NCI-H460 (cell line): ENCODE measurements at regions not wholly inside any gene's neighbourhood (a gene's known extent, or its start where the extent isn't known, plus 50 kb on each side); places are given as distances from the start of the nearest gene placed in this dataset.
A peak's percentile ranks its signal among the peaks of the same experiment; 100 is the strongest.

Experiments
- DNase-seq: peaks from one replicate; pipeline ENCODE4 v3.0.0-alpha.2; 2016; ENCODE audit warnings: low read depth; ENCODE audit errors: extremely low read depth

DNA sequence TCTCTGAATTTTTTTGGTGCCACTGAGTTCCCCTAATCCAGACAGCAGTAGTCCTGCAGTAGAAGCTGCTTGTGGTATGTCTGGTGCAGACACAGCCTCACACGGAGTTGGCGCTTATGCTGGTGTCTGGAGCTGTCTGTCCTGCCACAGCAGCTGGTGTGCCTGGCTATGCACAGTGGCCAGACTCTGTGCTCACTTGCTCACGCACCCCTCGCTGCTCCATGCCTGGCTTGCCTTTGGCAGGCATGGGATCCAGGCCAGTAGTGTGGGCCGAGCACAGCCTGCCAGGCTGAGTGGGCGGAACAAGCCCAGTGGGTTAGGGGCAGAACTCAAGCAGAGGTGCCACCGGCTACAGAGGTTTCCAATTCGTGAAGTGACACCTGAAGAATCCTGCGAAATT, 845.9 kb upstream of the PCDH9 start:
- DNase-seq, result no peak

DNA sequence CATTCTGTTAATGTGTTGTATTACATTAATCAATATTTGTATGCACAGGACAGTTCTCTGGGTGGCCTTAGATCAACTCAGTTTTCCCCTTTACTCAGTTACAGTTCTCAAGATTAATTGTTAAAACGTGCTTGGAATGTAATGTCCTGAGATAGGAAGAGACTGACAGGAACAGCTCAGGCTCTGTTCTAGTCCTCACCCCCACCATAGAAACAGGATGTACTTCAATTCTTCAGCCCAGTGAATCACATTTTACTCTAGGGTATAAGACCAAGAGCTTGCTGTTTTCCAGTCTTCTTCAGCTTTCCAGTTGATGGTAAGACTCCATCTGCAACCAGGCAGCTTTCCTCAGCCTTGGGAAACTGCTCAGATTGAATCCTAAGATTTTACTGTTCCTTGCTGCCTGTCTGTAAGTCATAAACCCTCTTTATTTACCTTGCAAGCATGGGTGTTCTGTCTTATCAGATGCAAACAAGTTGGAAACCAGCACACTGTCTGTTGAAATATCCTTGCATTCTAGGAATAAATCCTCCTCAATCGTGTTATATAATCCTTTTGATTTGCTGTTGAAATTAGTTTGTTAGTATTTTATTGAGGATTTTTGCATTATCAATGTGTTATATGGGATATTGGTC, 836.9 kb upstream of the PCDH9 start:
- DNase-seq, result no peak

DNA sequence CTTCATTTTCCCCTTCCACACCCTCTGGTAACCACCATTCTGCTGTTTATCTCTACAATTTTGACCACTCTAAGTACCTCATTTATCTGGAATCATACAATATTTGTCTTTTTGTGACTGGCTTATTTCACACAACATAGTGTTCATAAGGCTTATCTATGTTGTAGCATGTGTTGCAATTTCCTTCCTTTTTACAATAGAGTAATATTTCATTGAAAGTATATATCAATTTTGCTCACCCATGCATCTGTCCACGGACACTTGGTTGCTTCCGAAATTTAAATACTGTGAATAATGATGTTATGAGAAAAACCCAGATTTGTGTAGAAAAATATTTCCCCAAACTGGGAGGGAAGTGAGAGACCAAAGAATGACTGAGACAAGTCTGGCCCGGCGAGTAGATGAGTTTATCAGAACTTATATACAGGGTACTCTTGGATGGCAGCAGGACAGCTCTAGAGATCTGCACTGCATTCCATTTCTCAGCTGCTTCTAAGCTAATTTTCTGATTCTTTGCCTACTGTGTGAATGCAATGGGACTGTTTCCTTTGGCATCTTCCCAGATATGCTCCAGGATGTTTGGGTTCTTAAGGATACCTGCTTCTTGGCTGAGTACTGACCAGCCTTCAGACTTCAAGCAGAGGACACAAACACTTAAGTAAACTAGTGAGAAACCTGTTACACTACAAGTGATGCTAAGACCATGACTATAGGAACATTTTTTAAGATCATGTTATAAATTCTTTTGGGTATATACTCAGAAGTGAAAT, 834.0 kb upstream of the PCDH9 start:
- no peak for DNase-seq

DNA sequence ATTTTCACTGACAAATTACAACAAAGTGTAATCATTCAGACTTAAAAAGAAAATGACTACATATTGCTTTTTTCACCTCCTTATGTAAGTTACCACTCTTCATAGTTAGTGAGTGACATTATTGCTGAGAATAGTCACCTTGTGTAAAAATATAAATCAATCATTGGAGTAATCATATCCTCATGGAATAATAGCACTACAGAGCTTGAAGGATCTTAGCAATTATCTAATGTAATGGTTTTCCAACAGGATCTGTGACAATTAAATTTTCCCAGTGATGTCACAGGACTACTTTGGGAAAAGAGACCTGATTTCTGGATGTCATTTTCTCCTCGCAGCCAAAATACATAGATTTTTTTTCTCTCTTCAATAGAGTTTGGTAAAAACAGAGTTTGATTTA, 833.0 kb upstream of the PCDH9 start:
- no peak for DNase-seq

DNA sequence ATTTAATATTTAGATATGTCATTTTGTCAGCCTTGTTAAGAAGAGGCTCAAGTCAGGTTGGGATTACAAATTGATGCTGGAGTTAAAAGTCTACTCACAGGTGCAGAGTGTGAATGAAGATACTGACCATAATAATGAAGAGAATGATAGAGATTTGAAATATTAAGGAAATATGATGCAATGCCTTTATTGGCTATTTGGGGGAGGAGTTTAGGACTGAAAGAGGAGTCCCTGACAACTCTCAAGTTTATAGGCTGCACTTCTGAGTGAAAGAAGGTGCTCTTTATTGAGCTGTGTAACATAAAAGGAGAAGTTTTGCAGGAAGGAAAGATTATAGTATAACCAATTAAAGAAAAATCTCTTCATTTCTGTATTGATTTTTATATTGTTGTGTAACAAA, 827.7 kb upstream of the PCDH9 start:
- DNase-seq, result no peak

DNA sequence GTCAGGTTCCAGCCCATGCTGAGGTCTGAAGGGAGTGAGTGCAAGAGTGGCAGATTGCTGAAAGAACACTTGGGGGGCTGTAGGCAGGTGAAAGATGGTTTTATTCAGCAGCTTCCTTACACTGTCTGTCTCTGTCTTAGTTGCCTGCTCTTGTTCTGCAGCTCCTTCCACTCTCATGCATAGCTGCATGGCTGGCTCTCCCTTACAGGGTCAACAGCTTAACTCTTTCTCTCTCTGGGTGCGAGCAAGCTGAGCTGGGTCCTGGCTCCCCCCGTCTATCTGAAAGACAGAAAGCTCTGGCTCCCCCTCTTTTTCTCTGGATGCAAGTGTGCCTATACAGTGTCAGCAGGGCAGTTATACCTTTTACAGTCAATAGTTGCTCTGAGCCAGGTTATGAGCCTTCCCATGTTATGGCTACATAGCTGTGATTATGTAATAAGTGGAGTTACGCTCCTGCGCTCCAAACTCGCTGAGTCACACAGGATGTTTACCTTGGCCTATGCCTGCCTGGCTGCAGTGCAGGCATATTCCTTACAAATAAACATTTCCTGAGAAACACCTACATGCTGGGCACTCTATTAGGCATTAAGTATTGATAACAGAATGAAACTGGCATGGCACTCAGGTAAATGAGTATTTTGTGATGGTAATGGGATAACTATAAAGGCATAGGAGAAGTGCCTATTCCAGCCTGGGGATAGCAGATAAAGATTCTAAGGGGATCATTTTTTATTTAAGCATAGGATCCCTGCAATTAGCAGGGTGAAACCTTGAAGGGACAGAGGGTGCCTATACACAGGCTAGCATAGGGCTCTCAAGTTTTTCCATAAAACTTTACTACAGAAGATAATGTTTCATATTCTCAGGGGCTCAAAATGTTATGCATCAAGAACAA, 826.9 kb upstream of the PCDH9 start:
- DNase-seq, result peak; percentile 62

DNA sequence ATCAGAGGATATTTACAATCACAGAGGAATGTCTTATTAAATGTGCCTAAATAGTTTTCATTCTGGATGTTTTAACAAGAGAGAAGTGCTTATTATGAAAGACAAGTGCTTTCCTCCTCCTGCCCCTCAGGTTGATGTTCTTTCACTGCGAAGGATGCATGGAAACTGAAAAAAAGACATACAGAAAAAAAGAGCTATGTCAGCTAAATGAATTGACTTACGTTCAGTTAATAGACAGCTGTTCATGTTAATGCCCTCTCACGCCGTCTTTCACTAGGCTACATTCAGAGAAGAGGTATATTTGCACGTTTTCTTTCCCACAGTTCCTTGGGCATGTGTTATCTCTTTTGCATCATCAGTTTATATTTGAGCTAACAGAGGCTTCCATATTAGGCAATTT, 821.8 kb upstream of the PCDH9 start:
- DNase-seq, result no peak

DNA sequence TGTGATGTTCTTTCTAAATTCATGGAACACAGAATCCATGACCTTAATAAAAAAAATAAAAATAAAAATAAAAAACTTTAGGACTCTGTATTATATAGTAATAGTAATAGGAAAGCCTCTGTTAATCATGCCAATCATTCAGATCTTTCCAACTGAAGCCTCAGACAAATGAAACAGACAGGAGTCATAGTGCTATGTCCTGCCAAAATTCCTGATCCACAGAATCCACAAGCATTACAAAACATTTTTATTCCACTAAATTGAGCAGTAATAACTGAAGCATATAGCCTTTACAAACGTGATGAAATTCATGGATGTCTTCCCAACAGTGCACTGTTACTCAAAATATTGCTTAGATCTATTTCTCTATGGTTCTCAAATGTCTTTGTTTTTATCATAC, 820.6 kb upstream of the PCDH9 start:
- DNase-seq, result no peak

DNA sequence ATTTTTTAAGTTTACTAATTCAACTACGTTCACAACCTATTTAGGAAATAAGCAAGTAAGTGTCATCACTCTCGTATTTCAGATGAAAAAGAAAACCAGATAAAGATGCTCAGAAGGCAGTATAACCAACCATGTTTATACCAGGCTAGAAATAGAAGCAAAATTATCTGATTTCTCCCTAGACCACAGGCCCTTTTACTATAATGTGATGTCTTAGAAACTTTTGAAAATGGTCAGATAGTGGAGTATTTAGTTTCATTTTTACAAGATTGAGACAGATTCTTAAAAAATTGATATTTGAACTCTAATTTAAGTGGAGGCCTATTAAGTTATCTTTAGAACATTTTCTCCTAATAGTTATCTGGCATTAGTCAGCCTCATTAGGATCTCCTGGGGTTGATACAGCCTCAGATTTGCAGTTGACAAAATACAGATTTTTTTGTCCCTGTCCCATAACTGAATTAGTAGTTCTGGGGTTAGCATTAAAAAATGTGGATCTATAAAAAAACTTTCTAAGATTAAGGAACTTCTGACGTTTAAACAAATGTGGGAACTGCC, 818.7 kb upstream of the PCDH9 start:
- DNase-seq, result no peak

DNA sequence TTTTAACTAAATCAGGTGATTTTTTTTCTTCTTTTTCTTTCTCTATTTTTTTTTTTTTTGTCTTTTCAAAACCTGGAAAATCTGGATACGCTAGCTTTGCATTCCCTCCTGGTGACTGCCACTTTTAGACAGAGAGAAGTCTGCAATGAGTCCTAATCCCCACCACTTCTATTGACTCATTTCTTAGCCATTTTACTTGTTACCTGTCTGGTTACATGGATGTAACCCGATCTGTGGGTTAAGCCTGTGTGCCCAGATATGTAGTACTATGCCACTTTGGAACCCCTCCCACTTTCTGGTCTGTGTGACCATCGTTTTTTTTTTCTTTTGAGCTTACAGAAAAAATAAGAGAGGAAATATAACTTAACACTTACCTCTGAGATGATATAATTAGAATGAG, 817.8 kb upstream of the PCDH9 start:
- DNase-seq, result no peak

DNA sequence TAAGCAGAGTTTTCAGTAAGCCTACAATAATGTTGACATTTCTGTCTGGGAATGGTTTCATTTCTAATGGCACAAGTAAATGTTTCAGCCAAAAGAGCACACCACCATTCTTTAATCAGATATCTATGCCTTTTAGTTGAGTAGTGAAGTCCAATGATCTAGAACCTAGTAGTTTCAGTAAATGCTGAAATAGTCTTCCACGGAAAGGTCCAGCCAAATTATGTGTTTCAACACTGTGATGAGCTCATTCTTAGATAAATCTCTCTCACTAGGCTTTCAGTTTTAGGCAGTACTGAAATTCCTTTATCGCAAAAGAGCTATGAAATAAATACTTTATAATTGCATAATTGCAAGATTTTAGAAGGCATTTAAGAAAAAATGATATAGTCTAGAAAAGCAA, 816.8 kb upstream of the PCDH9 start:
- DNase-seq, result no peak

DNA sequence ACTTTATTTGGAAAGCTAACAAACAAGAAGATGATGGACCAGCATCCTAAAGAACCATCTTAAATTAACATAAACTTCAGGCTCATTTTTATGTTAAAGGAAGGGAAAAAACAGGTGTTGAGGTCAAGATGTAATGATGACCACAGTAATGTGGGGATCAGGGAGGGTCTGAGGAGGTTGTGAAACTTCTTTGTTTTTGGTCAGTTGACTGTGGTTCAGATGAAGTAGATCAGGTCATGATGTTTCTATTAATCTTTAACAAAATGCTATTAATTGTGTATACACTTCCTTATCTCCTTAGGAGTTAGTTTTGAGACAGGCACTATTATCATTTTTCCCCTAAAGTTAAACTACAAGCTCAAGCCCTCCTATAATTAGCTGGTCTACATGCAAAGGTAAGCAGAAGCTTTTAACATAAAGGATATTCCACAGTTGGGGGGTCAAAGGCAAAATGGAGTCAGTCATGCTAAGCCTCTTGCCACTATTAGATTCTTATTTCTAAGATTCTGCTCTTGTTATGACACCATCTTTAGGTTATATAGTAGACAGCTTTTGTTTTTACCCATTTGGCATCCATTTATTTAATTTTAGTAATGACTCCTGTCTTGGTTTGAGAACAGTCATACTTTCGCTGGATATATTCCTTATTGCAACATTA, 800.1 kb upstream of the PCDH9 start:
- no peak for DNase-seq

DNA sequence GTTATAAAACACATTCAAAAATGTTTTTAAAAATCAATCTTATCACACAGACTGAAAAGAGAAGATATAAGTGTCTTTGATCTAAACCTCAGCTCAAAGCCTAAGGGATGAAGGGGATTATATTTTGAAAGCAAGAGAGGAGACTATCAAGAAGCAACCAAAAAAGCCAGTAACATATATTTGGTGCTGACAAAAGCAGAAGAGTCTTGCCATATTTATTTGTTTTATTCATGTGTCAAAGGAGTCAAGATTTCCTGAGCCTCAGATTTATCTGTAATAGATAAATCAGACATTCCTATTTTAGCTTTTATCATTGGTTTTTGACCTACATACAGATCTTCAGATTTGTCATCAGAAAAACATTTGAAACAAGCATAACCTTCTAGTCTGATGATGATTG, 798.6 kb upstream of the PCDH9 start:
- no peak for DNase-seq

DNA sequence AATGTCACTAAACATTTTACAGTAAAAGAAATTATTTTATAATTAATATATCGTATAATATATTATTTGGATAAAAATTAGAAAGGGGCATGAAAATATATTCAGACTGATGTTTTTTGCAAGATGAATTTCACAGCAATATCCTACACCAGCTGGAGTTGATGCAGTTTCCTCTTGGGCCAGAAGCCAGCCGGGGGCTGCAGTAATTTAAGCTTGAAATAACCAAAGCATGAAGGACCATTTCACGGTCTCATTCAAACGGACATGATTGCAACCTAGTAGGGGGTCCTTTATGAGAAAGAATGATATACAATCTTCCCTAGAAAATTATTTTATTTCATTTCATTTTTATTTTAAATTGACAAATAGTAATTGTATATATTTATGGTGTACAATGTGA, 797.2 kb upstream of the PCDH9 start:
- no peak for DNase-seq

DNA sequence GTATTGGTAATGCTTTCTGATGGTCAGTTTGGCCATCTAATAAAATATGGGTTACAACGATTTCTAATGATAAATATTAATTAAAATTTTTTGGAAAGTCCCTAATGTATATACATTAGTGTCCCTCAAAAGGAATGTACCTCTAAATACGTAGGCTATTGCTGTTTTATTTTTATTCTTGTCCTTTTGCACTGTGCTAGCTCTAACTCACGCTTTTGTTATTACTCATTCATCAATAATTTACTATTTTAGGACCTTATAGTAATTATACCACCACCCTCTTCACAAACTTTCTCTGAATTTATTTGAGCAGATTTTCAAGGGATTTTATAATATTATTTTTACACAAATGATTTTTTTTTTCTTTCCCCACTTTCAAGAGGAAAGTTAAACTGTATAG, 795.9 kb upstream of the PCDH9 start:
- DNase-seq, result no peak

DNA sequence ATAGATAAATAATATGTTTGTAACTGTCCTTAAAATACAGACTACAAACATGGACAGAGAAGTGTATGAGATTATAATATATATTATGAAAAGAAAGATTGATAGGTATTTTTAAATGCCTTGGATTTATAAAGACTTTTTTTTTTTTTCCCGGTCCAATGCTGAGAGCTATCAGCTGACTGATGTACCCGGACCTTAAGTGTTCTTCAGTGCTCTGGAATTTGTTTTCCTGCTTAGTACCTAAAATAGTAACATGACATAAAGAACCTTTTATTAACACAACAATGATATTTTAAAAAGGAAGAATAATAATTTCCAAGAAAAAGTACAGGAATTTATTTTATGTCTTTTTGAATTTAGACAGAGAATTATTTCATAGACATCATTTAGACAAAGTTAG, 795.5 kb upstream of the PCDH9 start:
- no peak for DNase-seq

DNA sequence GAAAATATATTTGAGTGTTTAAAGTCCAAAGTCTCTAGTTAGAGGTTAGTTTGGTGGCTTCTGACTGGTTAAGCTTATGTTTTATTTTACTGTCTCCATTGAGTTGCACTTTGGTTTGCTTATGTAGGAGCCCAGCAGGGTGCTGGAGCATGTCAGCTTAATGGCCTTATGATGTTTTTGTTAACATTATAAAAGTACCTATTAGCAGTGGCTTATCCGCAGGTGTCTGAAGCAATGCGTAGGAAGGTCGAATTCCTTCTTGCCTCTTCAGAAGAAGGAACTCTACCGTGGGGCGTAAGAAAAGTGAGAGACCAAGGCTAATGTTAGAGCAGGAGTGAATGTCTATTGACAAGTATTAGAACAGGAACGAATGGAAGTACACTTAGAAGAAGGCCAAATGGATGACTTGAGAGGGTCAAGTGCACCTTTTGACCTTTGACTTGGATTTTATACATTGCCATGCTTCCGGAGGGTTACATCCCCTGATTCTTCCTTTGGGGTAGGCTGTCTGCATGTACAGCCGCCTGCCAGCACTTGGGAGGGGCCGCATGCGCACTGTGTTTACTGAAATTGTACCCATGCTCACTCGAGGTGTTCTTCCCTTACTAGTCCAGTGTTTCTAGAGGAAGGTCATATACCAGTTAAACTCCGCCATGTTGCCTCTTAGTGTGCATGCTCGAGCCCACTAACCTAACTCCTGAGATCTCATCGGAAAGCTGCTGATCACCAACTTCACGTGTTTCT, 793.9 kb upstream of the PCDH9 start:
- DNase-seq, result no peak

DNA sequence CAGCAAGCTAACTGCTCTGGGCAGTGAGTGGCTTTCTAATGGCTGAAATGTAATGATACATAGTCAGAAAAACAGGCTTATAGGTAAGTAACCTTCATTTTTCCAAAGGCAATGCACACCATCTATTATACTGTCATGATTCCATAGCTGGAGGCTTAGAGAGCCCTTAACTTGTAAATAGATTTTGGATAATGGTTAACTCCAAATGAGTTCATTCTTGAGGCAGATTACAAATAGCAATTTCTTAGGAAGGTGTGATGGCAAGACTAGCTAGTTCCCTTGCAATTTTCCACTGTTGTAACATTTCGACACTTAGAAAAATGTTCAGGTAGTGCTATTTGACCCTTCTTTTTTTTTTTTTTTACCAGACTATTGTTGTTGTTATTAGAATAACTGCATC, 789.8 kb upstream of the PCDH9 start:
- no peak for DNase-seq

DNA sequence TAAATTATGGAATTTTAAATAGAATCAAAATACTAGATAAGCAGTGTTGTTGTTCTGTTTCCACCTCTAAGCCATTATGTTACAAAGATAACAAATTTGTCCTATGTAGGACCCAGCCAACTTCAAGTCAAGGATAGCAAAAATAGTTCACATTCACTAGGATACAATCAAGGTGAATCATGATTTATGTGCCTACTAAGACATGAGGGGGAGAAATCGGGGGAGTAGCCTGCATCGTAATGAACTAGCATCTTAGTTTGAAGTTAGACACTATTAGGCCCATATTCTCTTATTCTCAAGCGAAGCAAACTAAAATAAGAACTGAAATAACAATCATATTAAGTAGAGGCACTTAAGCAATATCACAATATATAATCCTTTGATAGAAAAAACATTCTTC, 779.4 kb upstream of the PCDH9 start:
- DNase-seq, result no peak

DNA sequence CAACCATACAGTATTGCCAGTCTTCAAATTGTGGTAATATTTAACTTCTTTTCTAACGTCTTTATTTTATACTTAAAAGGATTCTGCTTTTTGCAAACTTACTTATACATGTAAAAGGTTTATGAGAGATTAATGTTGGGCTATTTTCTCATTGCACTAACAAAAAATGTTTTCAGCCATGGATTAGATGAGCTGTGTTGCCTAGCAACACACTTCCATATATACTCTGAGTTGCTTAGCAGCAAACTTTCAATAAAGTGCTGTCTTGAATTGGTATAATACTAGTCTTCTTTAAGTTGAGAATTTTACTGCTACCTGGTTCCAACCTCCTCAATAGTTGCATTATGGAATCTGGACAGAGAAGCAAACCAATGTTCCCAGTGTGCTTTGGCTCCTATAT, 777.4 kb upstream of the PCDH9 start:
- no peak for DNase-seq
